HG03354 (cell line): ENCODE measurements at regions not wholly inside any gene's neighbourhood (a gene's known extent, or its start where the extent isn't known, plus 50 kb on each side); places are given as distances from the start of the nearest gene placed in this dataset.

Experiments used
- ATAC-seq: cut with Tn5 transposase; IDR thresholded peaks from one replicate; pipeline ENCODE4 v1.9.1; 2021; ENCODE audit warnings: mild to moderate bottlenecking; ENCODE audit not compliant: unreplicated experiment, poor library complexity, severe bottlenecking

DNA sequence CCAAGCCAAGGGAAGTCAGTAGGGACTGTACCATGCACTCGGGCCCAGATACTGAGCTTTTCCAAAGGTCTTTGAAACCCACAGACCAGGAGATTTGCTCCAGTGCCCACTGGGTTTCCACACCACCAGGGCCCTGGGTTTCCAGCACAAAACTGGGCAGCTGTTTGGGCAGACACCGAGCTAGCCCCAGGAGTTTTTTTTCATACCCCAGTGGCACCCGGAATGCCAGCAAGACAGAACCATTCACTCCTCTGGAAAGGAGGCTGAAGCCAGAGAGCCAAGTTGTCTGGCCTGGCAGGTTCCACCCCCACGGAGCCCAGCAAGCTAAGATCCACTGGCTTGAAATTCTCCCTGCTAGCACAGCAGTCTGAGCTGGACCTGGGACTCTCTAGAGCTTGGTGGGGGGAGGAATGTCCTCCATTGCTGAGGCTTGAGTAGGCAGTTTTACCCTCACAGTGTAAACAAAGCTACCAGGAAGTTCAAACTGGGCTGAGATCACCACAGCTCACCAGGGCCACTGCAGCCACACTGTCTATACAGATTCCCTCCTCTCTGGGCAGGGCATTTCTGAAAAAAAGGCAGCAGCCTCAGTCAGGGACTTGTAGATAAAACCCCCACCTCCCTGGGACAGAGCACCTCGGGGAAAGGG, 793.7 kb downstream of the RPS29 start:
- ATAC-seq, result no peak

DNA sequence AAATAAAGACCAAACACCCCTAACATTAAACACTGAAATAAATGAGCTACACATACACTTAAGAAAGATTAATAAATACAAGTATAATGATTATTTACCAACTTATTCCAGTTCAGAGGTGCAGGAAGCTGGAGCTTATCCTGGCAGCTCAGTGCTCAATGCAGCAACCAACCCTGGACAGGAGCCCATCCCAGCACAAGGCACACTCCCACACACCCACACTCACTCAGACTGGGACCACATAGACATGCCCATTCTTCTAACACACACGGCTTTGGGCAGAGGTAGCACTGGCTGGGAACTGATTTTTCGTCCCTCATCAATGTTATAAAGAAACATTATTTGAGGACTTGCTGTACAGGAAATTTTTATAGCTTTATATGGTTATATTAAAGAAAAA, 797.4 kb downstream of the RPS29 start:
- no peak for ATAC-seq

DNA sequence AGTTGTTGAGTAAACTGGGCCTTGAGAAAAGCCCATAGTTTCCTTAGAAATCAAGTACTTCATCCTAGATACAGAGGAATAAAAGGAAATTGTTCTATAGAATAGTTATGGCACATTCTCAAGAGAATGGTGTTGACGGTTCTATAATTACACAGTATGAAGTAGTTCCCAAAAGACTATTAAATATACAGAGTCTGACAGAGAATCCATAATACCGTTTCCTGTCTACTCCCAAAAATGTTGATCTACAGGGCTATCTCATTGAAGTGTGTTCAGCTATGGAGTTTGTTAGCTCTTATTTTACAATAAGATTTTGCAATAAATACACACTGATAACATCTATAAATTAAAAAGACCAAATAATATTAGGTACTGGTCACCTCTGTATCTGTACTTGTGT, 799.7 kb downstream of the RPS29 start:
- no peak for ATAC-seq

DNA sequence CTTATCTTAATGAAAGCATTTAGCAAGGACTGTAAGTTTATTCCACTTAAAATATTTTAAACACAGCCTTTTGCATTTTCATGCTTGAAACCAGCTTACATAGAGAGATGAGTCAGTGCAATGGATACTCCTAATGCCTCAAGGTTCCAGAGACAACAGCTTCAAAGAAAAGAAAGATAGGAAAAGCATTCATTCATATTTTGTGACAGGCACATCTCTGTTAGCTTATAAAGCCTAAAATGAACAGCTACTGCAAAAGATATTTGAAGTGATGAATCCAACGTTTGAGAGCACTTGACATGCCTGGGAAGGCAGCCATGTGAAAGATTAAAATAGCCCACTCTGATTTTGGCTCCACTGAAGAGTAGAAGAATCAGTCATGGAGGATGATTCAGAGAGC, 814.5 kb downstream of the RPS29 start:
- no peak for ATAC-seq

DNA sequence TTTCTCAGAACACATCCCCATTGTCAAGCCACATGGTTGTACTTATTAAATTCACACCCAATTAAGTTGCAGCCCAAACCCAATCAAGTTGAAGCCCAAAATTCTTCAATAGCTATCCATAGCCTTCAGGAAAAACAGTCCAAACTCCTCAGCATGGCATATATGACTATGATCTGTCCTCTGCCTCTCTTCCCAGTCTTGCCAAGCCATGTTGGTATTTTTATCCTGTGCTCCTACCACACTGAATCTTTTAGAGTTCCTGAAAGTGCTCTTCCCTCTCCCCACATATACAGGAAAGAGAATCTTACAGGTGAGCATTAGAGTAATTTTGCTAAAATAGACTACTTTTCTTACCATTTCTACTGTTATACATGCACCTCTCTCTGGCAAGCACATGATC, 834.9 kb downstream of the RPS29 start:
- ATAC-seq, result no peak

DNA sequence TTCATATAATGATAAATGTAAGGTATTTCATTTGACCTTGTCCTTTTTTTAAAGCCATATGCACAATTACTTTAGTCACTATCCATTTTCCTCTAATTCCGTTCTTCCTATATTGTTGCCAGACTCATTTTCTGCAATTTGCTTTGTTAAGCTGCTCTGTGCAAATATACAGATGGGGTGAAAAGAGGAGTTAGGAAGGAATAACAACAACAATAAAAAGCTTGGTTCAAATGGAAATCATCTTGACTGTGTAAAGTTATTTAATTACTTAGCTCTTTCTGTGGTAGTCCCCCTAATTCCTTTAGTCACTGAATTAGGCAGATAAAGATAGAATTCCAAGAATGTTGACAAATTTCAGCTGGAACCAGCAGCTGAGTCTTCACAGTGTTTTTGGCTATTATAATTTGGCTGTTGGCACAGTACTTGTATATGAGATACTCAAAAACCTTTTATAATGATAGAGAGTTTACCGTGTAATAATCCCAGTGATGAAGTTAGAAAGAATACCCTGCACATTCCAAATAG, 838.0 kb downstream of the RPS29 start:
- ATAC-seq, result no peak

DNA sequence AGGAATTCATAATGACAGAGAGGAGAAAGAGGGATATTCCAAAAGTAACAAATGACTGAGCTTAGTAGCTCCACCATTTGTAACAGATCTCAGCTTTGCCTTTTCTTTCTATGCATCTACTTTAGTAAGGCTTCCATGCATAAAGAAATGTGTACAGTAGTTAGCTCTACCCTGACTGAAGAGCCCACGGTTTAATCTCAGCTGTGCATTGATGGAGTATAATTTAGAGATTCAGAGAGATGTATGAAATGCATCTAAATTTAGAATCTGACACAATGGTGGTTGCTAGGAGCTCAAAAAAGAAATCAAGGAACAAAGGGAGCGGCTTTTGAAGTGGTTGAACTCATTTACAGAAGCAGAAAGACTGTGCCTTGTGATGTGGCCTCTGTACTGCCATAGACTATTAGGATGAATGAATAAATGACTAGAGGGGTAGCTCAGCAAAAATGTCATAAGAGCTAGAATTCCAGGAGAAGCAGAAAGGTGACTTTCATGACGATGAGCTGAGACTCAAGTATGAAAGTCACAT, 838.6 kb downstream of the RPS29 start:
- ATAC-seq, result no peak

DNA sequence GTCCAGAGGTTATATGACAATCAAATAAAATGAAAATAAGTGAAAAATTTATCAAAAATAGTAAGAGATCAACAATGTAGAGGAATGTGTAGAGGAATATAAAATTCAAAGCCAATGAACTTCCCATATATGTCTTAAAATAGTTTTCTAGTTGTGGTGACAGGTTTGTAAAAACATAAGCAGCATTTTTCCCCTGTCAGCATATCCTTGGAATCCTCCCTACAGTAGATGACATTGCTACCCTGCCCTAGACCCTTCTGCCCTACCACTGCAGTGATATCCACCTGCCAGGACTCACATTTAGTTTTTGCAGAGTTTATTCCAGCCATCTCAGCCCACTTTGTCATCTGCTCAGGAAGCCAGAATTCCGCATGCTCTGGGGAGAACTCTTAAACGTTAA, 842.0 kb downstream of the RPS29 start:
- ATAC-seq, result no peak

DNA sequence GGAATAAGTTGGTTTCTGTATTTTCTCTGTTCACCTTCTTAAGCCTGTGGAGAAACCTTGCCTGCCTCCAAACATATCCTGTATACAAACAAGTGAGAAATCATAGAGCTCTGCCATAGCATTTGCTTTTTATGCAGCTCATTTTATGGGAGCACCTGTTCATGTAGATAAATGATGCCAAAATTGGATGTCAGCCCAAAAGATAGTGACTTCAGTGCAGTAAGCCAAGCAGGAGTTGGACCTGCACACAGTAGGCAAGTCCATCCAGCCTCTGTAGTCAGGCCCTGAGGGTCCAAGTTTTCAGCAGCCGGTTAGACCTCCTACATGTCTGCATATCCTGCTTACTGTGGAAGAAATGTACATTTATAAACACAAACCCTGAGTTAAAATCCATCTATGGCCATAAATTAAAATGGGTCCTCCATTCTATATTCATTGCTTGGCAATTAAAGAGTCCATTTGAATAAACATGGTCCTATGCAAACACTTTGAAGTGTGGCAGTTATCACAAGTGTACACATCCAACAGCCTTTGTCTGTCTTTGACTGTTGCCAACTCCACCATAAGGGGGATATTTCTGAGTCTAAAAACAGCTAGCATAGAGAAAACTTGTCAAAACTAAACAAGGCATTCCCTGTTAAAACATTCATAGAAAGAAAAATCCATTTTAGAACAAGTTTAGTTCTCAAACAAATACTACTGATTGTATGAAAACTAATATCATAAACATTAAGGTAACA, 847.8 kb downstream of the RPS29 start:
- no peak for ATAC-seq

DNA sequence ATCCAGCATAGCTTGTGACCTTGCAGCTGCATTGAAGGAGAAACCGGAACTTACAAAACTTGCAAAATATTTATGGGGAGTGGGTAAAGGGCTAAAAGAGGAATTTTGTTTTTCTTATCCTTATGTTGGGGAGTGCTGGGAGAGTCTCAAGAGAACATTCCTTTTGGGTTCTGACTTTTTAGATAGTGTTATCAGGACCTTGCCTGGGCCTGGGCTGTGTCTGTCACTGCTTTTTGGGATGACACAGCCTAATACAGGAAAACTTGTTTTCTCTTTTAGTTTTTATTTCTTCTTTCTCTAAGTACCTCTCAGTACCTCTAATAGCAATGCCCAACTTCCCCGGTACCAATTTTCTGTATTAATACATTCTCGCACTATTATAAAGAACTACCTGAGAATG, 850.6 kb downstream of the RPS29 start:
- no peak for ATAC-seq

DNA sequence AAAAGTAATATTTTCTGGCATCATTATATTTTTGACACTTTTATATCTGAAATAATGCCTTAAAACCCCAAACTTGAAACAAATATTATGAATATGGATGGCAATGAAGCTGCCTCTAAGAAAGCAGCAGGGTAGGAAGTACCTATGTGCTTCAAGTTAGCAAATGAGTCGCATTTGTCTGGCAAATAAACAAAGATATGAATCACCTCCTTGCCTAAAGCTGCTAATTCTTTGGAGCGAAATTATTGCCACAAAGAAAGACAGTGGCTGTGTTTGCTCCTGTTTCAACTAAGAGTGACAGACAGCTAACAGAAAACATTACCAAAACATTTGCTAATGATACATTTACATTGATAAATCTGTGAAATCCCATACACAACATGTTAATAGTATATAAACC, 854.9 kb downstream of the RPS29 start:
- no peak for ATAC-seq

DNA sequence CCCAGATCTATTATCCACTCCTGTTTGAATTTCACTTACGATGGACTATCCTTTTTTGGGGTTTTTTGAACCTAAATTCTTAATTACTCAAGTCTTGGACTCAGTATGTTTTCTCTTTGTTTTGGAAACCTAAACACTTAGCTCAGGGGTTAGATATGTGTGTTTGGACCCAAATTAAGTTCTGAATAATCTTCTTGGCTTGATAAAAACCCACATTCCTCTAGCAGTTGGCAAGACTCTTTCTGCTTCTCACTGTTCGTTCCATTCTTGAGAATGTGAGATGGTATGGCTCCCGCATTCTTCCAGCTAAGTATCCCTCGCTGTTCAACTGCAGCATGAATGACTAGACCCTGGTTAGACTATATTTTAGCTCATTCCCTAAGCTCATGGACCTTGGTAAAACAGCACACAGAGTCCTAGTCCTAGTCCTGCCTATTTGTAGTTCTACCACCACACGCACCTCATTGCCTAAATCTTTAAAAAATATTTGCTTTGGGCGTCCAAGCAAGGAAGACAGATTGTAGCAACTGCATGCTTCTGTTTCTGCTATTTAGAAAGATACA, 860.0 kb downstream of the RPS29 start:
- no peak for ATAC-seq

DNA sequence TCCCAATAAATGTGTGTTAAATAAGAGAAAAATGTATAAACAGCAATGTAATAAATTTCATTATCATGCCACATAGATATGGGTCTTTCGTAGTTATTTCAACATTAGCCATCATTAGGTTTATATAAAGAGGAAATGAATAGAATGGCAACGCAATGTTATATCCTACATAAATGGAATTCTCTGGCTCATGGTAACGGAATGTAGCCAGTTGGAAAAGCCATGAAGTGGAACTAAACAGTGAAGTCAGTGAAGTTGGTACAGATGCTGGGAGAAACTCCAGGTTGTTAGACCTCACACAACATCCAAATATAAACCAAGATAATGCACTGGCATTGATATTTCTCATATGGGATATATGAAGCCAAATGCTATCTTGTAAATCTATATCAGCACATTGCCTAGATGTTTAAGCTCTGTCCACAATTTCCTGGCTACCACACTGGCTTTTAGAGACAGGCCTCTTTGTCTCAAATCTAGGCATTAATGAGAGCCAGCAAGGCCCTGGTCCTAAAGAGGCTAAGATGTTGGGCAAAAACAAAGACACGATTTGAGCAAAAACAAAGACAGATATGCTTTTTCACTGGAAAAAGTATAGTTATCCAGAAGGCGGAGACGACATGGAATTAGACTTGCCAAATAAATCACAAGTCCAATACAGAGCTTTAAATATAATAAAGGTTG, 861.0 kb downstream of the RPS29 start:
- ATAC-seq, result no peak

DNA sequence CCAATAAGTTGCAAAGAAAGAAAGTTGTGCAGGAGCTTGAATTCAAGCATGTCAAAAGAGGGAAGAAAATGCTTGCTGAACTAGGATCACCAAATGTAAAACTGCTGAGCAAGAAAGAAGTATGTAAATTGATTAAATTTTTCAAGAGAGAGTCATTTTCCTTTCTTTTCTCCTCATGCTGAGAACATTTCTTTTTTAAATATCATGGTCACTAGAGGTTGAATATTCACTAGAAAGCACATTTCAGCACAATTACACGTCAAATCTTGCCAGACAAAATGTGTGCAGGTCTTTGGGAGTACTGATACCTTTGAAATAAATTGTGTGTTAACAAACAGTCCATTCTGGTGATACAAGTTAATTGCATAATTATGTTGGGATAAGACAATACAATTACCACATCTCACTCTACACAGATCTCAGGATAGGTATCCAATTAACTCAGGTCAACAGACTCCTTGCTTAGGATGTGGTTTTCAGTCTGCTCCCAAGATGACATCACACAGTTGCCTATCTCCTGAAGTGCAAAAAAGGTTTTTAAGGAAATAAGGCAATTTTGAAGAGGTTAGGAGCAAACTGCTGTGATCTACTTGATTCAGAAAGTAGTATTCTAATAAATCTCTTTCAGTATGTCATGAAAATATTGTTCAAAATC, 862.2 kb downstream of the RPS29 start:
- no peak for ATAC-seq

DNA sequence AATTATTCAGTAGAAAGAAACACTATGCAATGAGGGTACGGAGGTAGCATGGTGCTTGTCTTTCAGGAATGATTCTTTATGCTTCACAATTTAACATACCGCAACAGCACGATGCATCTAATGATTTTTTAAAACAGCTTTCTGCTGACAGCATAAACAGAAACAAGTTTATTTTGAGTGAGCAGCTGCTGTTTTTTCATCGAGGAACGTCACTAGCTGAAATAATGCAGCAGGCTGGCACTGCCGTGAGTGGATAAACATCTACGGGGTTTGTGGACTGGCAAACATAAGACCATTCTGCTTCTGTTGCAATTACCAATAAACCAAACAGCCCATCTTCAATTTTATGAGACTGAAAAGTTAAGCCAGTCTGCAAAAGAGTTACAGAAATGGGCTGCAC, 871.8 kb downstream of the RPS29 start:
- no peak for ATAC-seq

DNA sequence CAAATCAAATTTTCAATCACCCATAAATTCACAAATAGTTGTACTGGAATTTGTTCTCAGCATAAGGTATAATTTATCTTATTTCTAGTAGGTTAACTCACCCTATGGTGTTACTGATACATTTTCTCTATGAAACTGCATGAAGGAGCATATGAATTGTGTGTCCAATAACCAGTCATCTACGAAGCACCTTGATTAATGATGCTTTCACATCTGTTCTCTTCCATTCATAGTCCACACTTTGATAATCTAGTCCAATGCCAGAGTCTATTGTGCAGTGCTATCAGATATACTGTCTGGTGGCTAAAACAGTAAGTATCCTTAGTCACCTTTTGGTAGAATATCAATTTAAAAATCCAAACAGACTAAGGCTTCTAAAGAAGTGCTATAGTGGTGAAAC, 876.0 kb downstream of the RPS29 start:
- ATAC-seq, result no peak

DNA sequence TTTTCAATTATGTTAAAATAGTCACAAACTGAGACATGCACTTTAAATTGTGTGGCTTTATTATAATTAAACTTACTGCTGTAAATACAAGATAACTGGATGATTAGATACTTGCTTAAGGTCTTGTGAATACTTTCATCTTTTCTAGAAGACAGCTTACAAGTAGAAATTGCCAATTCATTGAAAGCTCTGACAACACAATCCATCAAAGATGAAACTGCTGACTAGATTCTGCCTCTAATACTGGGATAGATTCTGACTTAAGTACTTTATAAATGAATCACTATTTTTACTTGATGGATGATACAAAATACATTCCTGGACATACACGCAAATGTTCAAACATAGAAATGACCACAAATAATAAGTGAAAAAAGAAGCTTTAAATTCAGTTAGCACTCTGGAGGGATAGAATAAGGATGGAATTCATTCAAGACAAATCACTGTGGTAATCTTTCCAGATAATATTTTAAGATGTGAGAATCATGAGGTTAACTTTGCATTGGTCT, 876.8 kb downstream of the RPS29 start:
- ATAC-seq, result no peak

DNA sequence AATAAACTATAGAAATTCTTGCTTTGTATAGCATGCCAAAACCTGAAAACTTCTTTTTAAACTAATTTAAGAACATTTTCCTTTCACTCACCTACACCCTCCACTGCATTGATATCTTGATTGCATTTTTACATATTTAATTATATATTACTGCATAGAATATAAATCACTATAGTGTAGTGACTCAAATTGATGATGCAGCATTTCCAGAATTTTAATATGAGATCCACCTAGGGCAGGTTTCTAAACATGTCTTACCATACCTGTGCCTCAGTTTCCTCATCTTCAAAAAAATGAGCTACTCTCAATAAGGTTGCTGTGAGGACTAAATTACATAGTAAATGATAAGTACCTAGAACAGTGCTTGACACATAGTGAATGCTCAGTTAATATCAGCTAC, 881.5 kb downstream of the RPS29 start:
- ATAC-seq, result no peak

DNA sequence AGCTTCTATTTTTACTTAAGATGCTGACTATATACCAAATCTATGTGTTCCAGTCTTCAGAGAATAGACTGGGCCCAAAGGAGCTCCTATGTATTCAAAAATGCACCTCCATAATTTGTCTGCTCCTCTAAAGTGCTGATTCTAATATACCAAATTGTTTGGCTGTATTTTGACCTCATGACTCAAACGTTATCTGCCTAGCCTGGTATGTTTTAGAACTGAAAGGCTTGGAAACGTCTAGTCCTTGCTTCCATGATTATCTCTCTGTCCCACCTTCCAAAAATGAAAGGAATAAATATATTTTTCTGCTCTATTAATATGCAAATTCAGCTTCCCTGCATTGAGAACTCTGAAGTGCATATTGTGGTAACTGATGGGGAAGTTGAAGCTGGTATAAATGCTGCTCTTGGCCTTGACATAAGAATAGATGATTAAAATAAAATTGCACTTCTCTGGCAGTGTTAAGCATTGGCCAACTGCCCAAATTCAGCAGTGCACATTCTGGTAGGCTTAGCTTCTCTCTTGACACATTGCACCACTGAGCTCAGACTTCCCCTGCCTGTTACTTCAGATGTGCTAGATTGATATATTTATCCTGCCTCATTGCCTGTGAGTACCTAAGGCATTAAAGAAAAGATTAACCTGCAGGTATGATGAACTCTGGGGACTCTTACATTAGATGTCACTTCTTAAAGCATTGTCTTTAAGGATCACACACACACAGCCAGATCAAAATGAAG, 882.3 kb downstream of the RPS29 start:
- no peak for ATAC-seq
